ENCODE measurements at regions not wholly inside any gene's neighbourhood (a gene's known extent, or its start where the extent isn't known, plus 50 kb on each side); places are given as distances from the start of the nearest gene placed in this dataset.

GRCh38 chr10:28986856-28987255 is 302.0 kb upstream of the LYZL1 start:
- no peak for DNase-seq (ENCODE audit: low read depth, low spot score)
- BruUV-seq (replicated peaks): no TSS peak

GRCh38 chr10:28987555-28988320 is 301.1 kb upstream of the LYZL1 start:
- ChIA-PET RAD21 (ENCODE audit: unreplicated experiment) (no interaction called here), POLR2A (interaction anchor here (0.5 kb wide), 1 partner anchor 11 kb away, joined by 6 read pairs; no protein-coding TSS in a partner anchor), CTCF (no interaction called here), SMC1A (ENCODE audit: uncharacterized antibody, unreplicated experiment) (no interaction called here)
- H3K27me3 ChIP-seq (replicated peaks in 1 of 2; ENCODE audit: control insufficient read depth in 2 of 2, insufficient read depth in 2 of 2, low read length in 1 of 2): no peaks in the 10 kb centered on the region
- ATAC-seq: no peak
- H3K4me1 ChIP-seq (ENCODE audit: control insufficient read depth, insufficient read depth, low read length): no peaks in the 10 kb centered on the region
- H3K9ac ChIP-seq (ENCODE audit: control insufficient read depth, insufficient read depth, low read length): no peak overlapping the region
- no peak overlapping the region for H3K27ac ChIP-seq (ENCODE audit: control insufficient read depth, insufficient read depth)
- H3K79me2 ChIP-seq (ENCODE audit: control insufficient read depth, insufficient read depth, low read length): no peaks in the 10 kb centered on the region
- intact Hi-C loops (cut with micrococcal nuclease; ENCODE audit: unreplicated experiment): no loop called here
- H3K36me3 ChIP-seq (ENCODE audit: control insufficient read depth in 2 of 2, insufficient read depth in 2 of 2, low read length in 1 of 2): no peaks in the 10 kb centered on the region
- no peaks in the 10 kb centered on the region for H3K9me3 ChIP-seq (replicated peaks; ENCODE audit: control insufficient read depth, insufficient read depth, low read length)
- H3K4me2 ChIP-seq (ENCODE audit: control insufficient read depth, insufficient read depth): no peak overlapping the region
- WGBS (ENCODE audit: insufficient coverage, insufficient replicate concordance, low lambda C conversion rate, missing lambda C conversion rate): 63% methylated on average over 14 of the region's 14 CpGs
- BruUV-seq (replicated peaks): no TSS peak
- DNase-seq (ENCODE audit: low read depth, low spot score): no peak
- no peak overlapping the region for H2AFZ ChIP-seq (ENCODE audit: control insufficient read depth, low read depth, low read length)
- no peaks in the 10 kb centered on the region for H4K20me1 ChIP-seq (ENCODE audit: control insufficient read depth, insufficient read depth)
- FAIRE-seq: no peak
- in situ Hi-C loops (cut with MboI): no loop called here
- H3K4me3 ChIP-seq: no peak overlapping the region
- no peak for TF ChIP-seq RAD51 (IDR thresholded peaks at IDR 0.05)
- TF ChIP-seq SMAD5 (IDR thresholded peaks at IDR 0.05; ENCODE audit: low read depth): no peak
- TF ChIP-seq CUX1 (IDR thresholded peaks at IDR 0.05; ENCODE audit: insufficient replicate concordance, low read depth, low read length): no peak
- TF ChIP-seq KDM1A (IDR thresholded peaks at IDR 0.05; ENCODE audit: borderline replicate concordance): no peak
- TF ChIP-seq CBFB (IDR thresholded peaks at IDR 0.05; ENCODE audit: low read depth): no peak
- no peak for TF ChIP-seq ZBTB40 (IDR thresholded peaks at IDR 0.05; ENCODE audit: borderline replicate concordance)

More at GRCh38 chr10:28986856-28987255, 302.0 kb upstream of the LYZL1 start:
- no peak for FAIRE-seq
- in situ Hi-C loops (cut with MboI) (no loop called here), intact Hi-C loops (cut with micrococcal nuclease; ENCODE audit: unreplicated experiment) (no loop called here)
- H3K9ac ChIP-seq (ENCODE audit: control insufficient read depth, insufficient read depth, low read length): no peak overlapping the region
- H3K27me3 ChIP-seq (replicated peaks in 1 of 2; ENCODE audit: control insufficient read depth in 2 of 2, insufficient read depth in 2 of 2, low read length in 1 of 2): no peaks in the 10 kb centered on the region
- H3K4me2 ChIP-seq (ENCODE audit: control insufficient read depth, insufficient read depth): no peak overlapping the region
- ChIA-PET POLR2A (no interaction called here), CTCF (no interaction called here), RAD21 (ENCODE audit: unreplicated experiment) (no interaction called here), SMC1A (ENCODE audit: uncharacterized antibody, unreplicated experiment) (no interaction called here)
- H3K27ac ChIP-seq (ENCODE audit: control insufficient read depth, insufficient read depth): no peak overlapping the region
- H4K20me1 ChIP-seq (ENCODE audit: control insufficient read depth, insufficient read depth): no peaks in the 10 kb centered on the region
- H3K79me2 ChIP-seq (ENCODE audit: control insufficient read depth, insufficient read depth, low read length): no peaks in the 10 kb centered on the region
- no peak overlapping the region for H2AFZ ChIP-seq (ENCODE audit: control insufficient read depth, low read depth, low read length)
- no peak for ATAC-seq
- H3K4me1 ChIP-seq (ENCODE audit: control insufficient read depth, insufficient read depth, low read length): no peaks in the 10 kb centered on the region
- H3K36me3 ChIP-seq (ENCODE audit: control insufficient read depth in 2 of 2, insufficient read depth in 2 of 2, low read length in 1 of 2): no peaks in the 10 kb centered on the region
- H3K4me3 ChIP-seq: no peak overlapping the region
- 27% methylated on average over 3 of the region's 3 CpGs for WGBS (ENCODE audit: insufficient coverage, insufficient replicate concordance, low lambda C conversion rate, missing lambda C conversion rate)
- no peak for TF ChIP-seq HDGF (IDR thresholded peaks at IDR 0.05)
- no peak for TF ChIP-seq POLR2AphosphoS2 (IDR thresholded peaks at IDR 0.05; ENCODE audit: low read depth, low read length)
- H3K9me3 ChIP-seq (replicated peaks; ENCODE audit: control insufficient read depth, insufficient read depth, low read length): no peaks in the 10 kb centered on the region

Measured in GM12878 (cell line).